ENCODE measurements at regions not wholly inside any gene's neighbourhood (a gene's known extent, or its start where the extent isn't known, plus 50 kb on each side); places are given as distances from the start of the nearest gene placed in this dataset.

DNA sequence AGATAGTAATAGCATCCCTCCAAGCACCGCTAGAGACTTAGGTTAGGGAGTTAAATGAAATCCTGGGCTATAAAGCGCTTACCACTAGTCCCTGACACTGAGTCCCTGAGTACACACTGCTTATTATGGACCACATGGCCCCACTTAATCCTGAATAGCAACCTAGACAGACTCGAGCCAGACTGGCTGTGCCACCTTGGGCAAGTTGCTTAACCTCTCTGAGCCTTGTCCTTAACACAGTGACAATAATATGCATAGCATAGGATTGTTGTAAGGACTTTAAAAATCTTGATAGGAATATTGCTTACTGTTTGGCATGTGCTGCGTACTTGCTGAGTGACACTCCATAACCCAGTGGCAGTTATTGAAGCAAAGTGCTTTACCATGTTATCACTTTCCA is 125.6 kb upstream of the SASH1 start:
- Histone ChIP-seq H3K9me3 (ENCODE audit: control insufficient read depth in 2 of 3, insufficient read depth in 1 of 3, low read length in 3 of 3) (no peaks in the 10 kb centered on the region), H3K9ac (ENCODE audit: low read length in 3 of 3) (no peak overlapping the region), H3K27me3 (ENCODE audit: control insufficient read depth, insufficient read depth, low read length) (no peaks in the 10 kb centered on the region), H3K27ac (ENCODE audit: low read depth in 2 of 2, low read length in 2 of 2) (no peak overlapping the region), H3K4me3 (ENCODE audit: low read length in 3 of 3) (no peak overlapping the region), H3K36me3 (ENCODE audit: control insufficient read depth in 2 of 3, insufficient read depth in 3 of 3, low read length in 3 of 3) (no peaks in the 10 kb centered on the region), H3K4me1 (ENCODE audit: control insufficient read depth in 2 of 3, insufficient read depth in 2 of 3, low read depth in 1 of 3, low read length in 3 of 3) (peaks cover 0 to 2% (median 0%) of the 10 kb centered on the region in 3 donors)
- no peak for FAIRE-seq
- TF ChIP-seq, protein P1, sequence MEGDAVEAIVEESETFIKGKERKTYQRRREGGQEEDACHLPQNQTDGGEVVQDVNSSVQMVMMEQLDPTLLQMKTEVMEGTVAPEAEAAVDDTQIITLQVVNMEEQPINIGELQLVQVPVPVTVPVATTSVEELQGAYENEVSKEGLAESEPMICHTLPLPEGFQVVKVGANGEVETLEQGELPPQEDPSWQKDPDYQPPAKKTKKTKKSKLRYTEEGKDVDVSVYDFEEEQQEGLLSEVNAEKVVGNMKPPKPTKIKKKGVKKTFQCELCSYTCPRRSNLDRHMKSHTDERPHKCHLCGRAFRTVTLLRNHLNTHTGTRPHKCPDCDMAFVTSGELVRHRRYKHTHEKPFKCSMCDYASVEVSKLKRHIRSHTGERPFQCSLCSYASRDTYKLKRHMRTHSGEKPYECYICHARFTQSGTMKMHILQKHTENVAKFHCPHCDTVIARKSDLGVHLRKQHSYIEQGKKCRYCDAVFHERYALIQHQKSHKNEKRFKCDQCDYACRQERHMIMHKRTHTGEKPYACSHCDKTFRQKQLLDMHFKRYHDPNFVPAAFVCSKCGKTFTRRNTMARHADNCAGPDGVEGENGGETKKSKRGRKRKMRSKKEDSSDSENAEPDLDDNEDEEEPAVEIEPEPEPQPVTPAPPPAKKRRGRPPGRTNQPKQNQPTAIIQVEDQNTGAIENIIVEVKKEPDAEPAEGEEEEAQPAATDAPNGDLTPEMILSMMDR (IDR thresholded peaks at IDR 0.05; ENCODE audit: borderline replicate concordance, extremely low read depth, insufficient read depth), result no peak
- intact Hi-C loops (cut with DNase I), result no loop called here
- DNase-seq, result no peak

DNA sequence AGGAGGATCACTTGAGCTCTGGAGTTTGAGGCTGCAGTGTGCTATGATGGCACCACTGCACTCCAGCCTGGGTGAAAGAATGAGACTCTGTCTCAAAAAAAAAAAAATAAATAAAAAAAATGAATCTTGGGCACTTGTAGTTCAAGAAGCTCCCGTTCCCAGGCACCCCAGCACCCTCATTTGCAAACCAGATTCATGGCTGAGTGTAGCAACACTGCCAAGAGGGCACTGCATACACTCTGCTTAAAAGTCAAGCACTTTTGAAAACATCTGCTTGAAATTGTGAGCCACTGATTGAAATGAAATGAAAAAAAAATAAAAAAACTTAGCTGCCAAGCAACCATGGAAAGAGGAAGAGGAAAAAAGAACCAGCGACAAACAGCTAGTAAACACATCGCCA is 124.7 kb upstream of the SASH1 start:
- FAIRE-seq (no peak), DNase-seq (no peak)
- H3K36me3 ChIP-seq (ENCODE audit: control insufficient read depth in 2 of 3, insufficient read depth in 3 of 3, low read length in 3 of 3), result no peaks in the 10 kb centered on the region
- intact Hi-C loops (cut with DNase I), result no loop called here
- H3K27me3 ChIP-seq (ENCODE audit: control insufficient read depth, insufficient read depth, low read length), result no peaks in the 10 kb centered on the region
- H3K9me3 ChIP-seq (ENCODE audit: control insufficient read depth in 2 of 3, insufficient read depth in 1 of 3, low read length in 3 of 3), result no peaks in the 10 kb centered on the region
- H3K4me1 ChIP-seq (ENCODE audit: control insufficient read depth in 2 of 3, insufficient read depth in 2 of 3, low read depth in 1 of 3, low read length in 3 of 3), result peaks cover 0 to 2% (median 0%) of the 10 kb centered on the region in 3 donors
- no peak overlapping the region for H3K27ac ChIP-seq (ENCODE audit: low read depth in 2 of 2, low read length in 2 of 2)
- H3K4me3 ChIP-seq (ENCODE audit: low read length in 3 of 3), result no peak overlapping the region
- TF ChIP-seq, protein P1 (IDR thresholded peaks at IDR 0.05; ENCODE audit: borderline replicate concordance, extremely low read depth, insufficient read depth), result no peak
- no peak overlapping the region for H3K9ac ChIP-seq (ENCODE audit: low read length in 3 of 3)

DNA sequence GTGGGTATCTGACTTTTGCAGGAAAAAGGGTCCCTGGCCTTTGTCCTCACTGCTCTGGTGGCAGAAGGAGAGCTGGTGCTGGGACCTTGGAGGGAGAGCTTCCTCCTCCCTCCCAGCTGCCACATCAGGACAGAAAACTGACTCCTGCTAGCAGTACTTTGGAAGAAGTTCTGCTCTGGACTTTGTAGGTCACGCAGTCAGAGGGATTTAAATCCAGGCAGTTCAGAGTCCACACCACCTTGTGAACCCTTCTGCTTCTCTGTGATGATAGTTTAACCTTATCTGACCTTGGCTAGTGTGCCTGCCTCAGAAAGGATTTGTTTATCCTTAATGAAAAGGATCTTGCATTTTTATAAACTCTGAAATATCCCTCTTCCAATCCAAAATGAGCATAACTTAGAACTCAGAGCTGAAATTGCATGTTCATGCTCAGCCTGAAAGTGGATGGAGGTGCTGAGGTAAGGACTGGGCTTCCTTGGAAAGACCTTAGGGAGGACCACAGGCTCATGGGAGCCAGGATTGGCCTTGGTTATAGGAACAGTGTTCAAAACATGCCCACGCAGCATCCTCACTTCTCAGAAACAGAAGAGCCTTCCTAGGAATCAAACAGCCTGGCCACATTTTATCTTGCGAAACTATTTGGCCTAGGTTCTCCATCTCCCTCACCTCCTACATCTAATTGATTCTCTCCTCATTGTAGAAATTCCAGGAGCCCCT is 123.9 kb upstream of the SASH1 start:
- Histone ChIP-seq H3K36me3 (ENCODE audit: control insufficient read depth in 2 of 3, insufficient read depth in 3 of 3, low read length in 3 of 3) (no peaks in the 10 kb centered on the region), H3K9ac (ENCODE audit: low read length in 3 of 3) (no peak overlapping the region), H3K4me1 (ENCODE audit: control insufficient read depth in 2 of 3, insufficient read depth in 2 of 3, low read depth in 1 of 3, low read length in 3 of 3) (peaks cover 0 to 2% (median 0%) of the 10 kb centered on the region in 3 donors), H3K27me3 (ENCODE audit: control insufficient read depth, insufficient read depth, low read length) (no peaks in the 10 kb centered on the region), H3K9me3 (ENCODE audit: control insufficient read depth in 2 of 3, insufficient read depth in 1 of 3, low read length in 3 of 3) (no peaks in the 10 kb centered on the region), H3K4me3 (ENCODE audit: low read length in 3 of 3) (no peak overlapping the region), H3K27ac (ENCODE audit: low read depth in 2 of 2, low read length in 2 of 2) (no peak overlapping the region)
- DNase-seq, result no peak
- TF ChIP-seq, protein P1 (IDR thresholded peaks at IDR 0.05; ENCODE audit: borderline replicate concordance, extremely low read depth, insufficient read depth), result no peak
- intact Hi-C loops (cut with DNase I), result no loop called here
- no peak for FAIRE-seq

All from kidney (tissue), 13 donors.